SK-N-SH (cell line): ENCODE measurements at regions not wholly inside any gene's neighbourhood (a gene's known extent, or its start where the extent isn't known, plus 50 kb on each side); places are given as distances from the start of the nearest gene placed in this dataset.

Source experiments
- CTCF ChIA-PET: fragments of 300-600, 350-600 bp; formaldehyde crosslinking; extraction: SDS; loops from one replicate; lab custom pipeline; 2021; lab: Yijun Ruan, JAX
- POLR2A ChIA-PET: fragments of 350-600 bp; sonication (Branson Sonifier 250); formaldehyde crosslinking; extraction: SDS; loops from one replicate; lab custom pipeline; 2020; ENCODE audit warnings: antibody characterized with exemption, inconsistent platforms; lab: Yijun Ruan, JAX
- DNase-seq: peaks from one replicate; pipeline ENCODE4 v3.0.0; 2012
- H2AFZ ChIP-seq: fragments of 200-600 bp; sonication (generic); 2 replicates; pipeline ENCODE4 v1.8.1; 2016; ENCODE audit warnings: antibody characterized with exemption, mild to moderate bottlenecking, low read depth
- H3F3A ChIP-seq: fragments of 200-600 bp; sonication (generic); replicated peaks from 2 replicates; pipeline ENCODE3; 2016; ENCODE audit warnings: antibody characterized with exemption, mild to moderate bottlenecking; ENCODE audit not compliant: insufficient read depth
- H3K27ac ChIP-seq, 2 experiments: fragments of 200-500 bp in 1 of 2; fragments of 200-600 bp in 1 of 2; sonication (Bioruptor generic) in 1 of 2; sonication (generic), shearing (Covaris generic) in 1 of 2; 2 replicates each; pipeline versions ENCODE4 v1.5.1 to v1.6.1; 2014 to 2016; ENCODE audit warnings: low read depth in 2 of 2, inconsistent platforms in 1 of 2, low read length in 1 of 2, mild to moderate bottlenecking in 1 of 2, mixed read lengths in 1 of 2
- H3K27me3 ChIP-seq: fragments of 200-600 bp; sonication (generic), shearing (Covaris generic); 2 replicates; pipeline ENCODE4 v1.6.1; 2016; ENCODE audit warnings: mixed run types; ENCODE audit not compliant: insufficient read depth
- H3K36me3 ChIP-seq, 2 experiments: fragments of 200-500 bp in 1 of 2; fragments of 200-600 bp in 1 of 2; sonication (Bioruptor generic) in 1 of 2; sonication (generic) in 1 of 2; replicated peaks in 1 of 2; 2 replicates each; pipeline versions ENCODE3 to v1.5.1; 2014 to 2016; ENCODE audit warnings: low read length in 1 of 2, mild to moderate bottlenecking in 1 of 2; ENCODE audit not compliant: insufficient read depth in 2 of 2, control insufficient read depth in 1 of 2
- H3K4me1 ChIP-seq, 2 experiments: fragments of 200-500 bp in 1 of 2; fragments of 200-600 bp in 1 of 2; sonication (Bioruptor generic) in 1 of 2; sonication (generic), shearing (Covaris generic) in 1 of 2; 2 replicates each; pipeline versions ENCODE4 v1.5.1 to v1.6.1; 2014 to 2016; ENCODE audit warnings: low read depth in 1 of 2, low read length in 1 of 2, mixed run types in 1 of 2; ENCODE audit not compliant: insufficient read depth in 2 of 2, control insufficient read depth in 1 of 2
- H3K4me2 ChIP-seq: fragments of 200-600 bp; sonication (generic), shearing (Covaris generic); 2 replicates; pipeline ENCODE4 v1.6.1; 2017; ENCODE audit warnings: mixed run types
- H3K4me3 ChIP-seq, 2 experiments: fragments of 200-500 bp in 1 of 2; fragments of 200-600 bp in 1 of 2; sonication (Bioruptor generic) in 1 of 2; sonication (generic), shearing (Covaris generic) in 1 of 2; 2 replicates each; pipeline versions ENCODE4 v1.5.1 to v1.8.1; 2014 to 2016; ENCODE audit warnings: low read depth in 2 of 2, inconsistent platforms in 1 of 2, low read length in 1 of 2, mild to moderate bottlenecking in 1 of 2, mixed read lengths in 1 of 2, moderate library complexity in 1 of 2
- H3K79me2 ChIP-seq: fragments of 200-600 bp; sonication (generic); 2 replicates; pipeline ENCODE4 v1.8.1; 2017; ENCODE audit warnings: mild to moderate bottlenecking; ENCODE audit not compliant: insufficient read depth
- H3K9ac ChIP-seq: fragments of 200-600 bp; sonication (generic); 2 replicates; pipeline ENCODE4 v1.6.1; 2017; ENCODE audit warnings: mixed run types
- H3K9me2 ChIP-seq: fragments of 200-600 bp; sonication (generic); 2 replicates; pipeline ENCODE4 v1.6.1; 2017; ENCODE audit warnings: mixed run types
- H3K9me3 ChIP-seq: fragments of 200-600 bp; sonication (generic); 2 replicates; pipeline ENCODE4 v1.6.1; 2017; ENCODE audit warnings: mixed run types, mild to moderate bottlenecking, moderate library complexity
- H4K20me1 ChIP-seq: fragments of 200-600 bp; sonication (generic); 2 replicates; pipeline ENCODE4 v1.6.1; 2017; ENCODE audit warnings: mild to moderate bottlenecking, mixed run types; ENCODE audit not compliant: insufficient read depth
- EZH2phosphoT487 ChIP-seq: fragments of 200-600 bp; sonication (generic); IDR thresholded peaks from 2 replicates; pipeline ENCODE4 v1.6.1; 2017; ENCODE audit warnings: low read depth, mixed run types, mild to moderate bottlenecking, antibody characterized with exemption, moderate library complexity, borderline replicate concordance
- FOSL2 ChIP-seq: IDR thresholded peaks from 2 replicates; pipeline ENCODE4 v1.4.0; 2012; ENCODE audit warnings: low read depth, mild to moderate bottlenecking, moderate library complexity, borderline replicate concordance
- FOXJ3 ChIP-seq: sonication (generic); formaldehyde crosslinking; IDR thresholded peaks from 2 replicates; pipeline ENCODE4 v1.5.1; 2020; ENCODE audit warnings: mild to moderate bottlenecking, missing genetic modification reagents
- FOXM1 ChIP-seq: IDR thresholded peaks from 2 replicates; pipeline ENCODE4 v1.4.0; 2012; ENCODE audit warnings: low read depth, mild to moderate bottlenecking
- GABPA ChIP-seq: IDR thresholded peaks from 2 replicates; pipeline ENCODE4 v1.4.0; 2012; ENCODE audit warnings: low read depth, mild to moderate bottlenecking
- GATA2 ChIP-seq: sonication (generic); formaldehyde crosslinking; IDR thresholded peaks from 2 replicates; pipeline ENCODE4 v1.5.0; 2020; ENCODE audit warnings: mild to moderate bottlenecking, missing genetic modification reagents
- JUND ChIP-seq: IDR thresholded peaks from 2 replicates; pipeline ENCODE4 v1.4.0; 2012
- MEF2A ChIP-seq: IDR thresholded peaks from 2 replicates; pipeline ENCODE4 v1.4.0; 2012; ENCODE audit warnings: low read depth, borderline replicate concordance
- MXI1 ChIP-seq: IDR thresholded peaks from 2 replicates; pipeline ENCODE4 v1.6.1; 2012; ENCODE audit warnings: mild to moderate bottlenecking, low read depth, low read length, improper control_type of control experiment
- NFIC ChIP-seq: IDR thresholded peaks from 2 replicates; pipeline ENCODE4 v1.4.0; 2012; ENCODE audit warnings: borderline replicate concordance
- POLR2AphosphoS5 ChIP-seq: IDR thresholded peaks from 2 replicates; pipeline ENCODE4 v1.6.1; 2012; ENCODE audit warnings: low read depth, low read length
- RCOR1 ChIP-seq: fragments of 150-350 bp; IDR thresholded peaks from 2 replicates; pipeline ENCODE4 v1.6.1; 2017; ENCODE audit warnings: antibody characterized with exemption, low read length
- RXRA ChIP-seq: IDR thresholded peaks from 2 replicates; pipeline ENCODE4 v1.4.0; 2012; ENCODE audit warnings: low read depth, mild to moderate bottlenecking, borderline replicate concordance
- SIN3A ChIP-seq: IDR thresholded peaks from 2 replicates; pipeline ENCODE4 v1.6.1; 2012; ENCODE audit warnings: low read depth, mild to moderate bottlenecking, low read length, moderate library complexity, borderline replicate concordance
- TAF1 ChIP-seq: IDR thresholded peaks from 2 replicates; pipeline ENCODE4 v1.6.1; 2012; ENCODE audit warnings: low read depth, mild to moderate bottlenecking, low read length, moderate library complexity, borderline replicate concordance
- TEAD4 ChIP-seq: IDR thresholded peaks from 2 replicates; pipeline ENCODE4 v1.4.0; 2012; ENCODE audit warnings: mild to moderate bottlenecking, borderline replicate concordance; ENCODE audit not compliant: insufficient read depth
- YY1 ChIP-seq: IDR thresholded peaks from 2 replicates; pipeline ENCODE4 v1.4.0; 2012; ENCODE audit warnings: low read depth, mild to moderate bottlenecking
- WGBS: methylation state at CpG from one replicate; pipeline ENCODE4 v1.1.6; 2017; ENCODE audit warnings: low lambda C conversion rate; 5-methylcytosine and 5-hydroxymethylcytosine counted together
- TF ChIP-seq, protein P1 (sequence below): IDR thresholded peaks from 2 replicates; pipeline ENCODE4 v1.4.0; 2012; ENCODE audit warnings: low read depth
- TF ChIP-seq, protein P2 (sequence below): fragments of 150-350 bp; IDR thresholded peaks from 2 replicates; pipeline ENCODE4 v1.6.1; 2016; ENCODE audit warnings: mild to moderate bottlenecking, low read depth, low read length
- TF ChIP-seq, protein P3 (sequence below): fragments of 200-600 bp; sonication (generic); IDR thresholded peaks from 2 replicates; pipeline ENCODE4 v1.6.1; 2017; ENCODE audit warnings: antibody characterized with exemption, mild to moderate bottlenecking, moderate library complexity

DNA sequence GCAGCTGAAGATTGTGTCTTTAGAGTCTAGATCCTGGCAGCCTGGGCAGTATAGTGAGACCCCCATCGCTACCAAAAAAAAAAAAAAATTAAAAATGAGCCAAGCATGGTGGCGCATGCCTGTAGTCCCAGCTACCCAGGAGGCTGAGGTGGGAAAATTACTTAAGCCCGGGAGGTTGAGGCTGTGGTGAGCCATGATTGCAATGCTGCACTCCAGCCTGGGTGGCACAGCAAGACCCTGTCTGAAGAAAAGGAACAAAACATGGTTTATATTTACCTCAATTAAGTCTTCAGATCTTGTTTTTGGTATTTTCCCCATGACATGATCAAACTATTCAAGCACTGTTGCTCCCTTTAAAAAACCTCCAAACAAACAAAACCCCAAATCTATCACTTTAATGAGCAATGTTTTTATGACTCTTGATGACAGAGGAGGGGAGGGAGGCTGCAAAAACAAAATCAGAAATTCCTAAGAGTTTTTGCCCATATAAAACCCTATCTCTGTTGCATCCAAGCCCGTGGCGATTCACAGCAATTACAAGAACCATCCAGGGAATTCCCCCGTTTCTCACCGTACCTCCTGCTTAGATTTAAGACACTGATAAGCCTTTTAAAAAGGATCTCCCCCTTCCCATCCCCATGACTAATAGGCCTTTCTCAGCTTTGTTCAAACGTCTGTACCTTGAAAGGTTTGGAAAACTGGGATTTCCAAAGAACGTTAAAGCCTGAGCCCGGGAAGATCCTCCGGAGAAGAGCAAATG lies 259.9 kb downstream of the BMP7 start:
- ChIA-PET POLR2A (no interaction called here), CTCF (interaction anchor here (1.0 to 2.1 kb wide), 2 partner anchors 8 to 11 kb away, joined by 3 to 11 read pairs; no protein-coding TSS in a partner anchor)
- no peaks in the 10 kb centered on the region for H3K4me1 ChIP-seq
- H3K9ac ChIP-seq: no peak overlapping the region
- H2AFZ ChIP-seq: no peak overlapping the region
- no peak for TF ChIP-seq FOSL2
- no peak for TF ChIP-seq YY1
- TF ChIP-seq FOXM1: no peak
- TF ChIP-seq, protein P1, sequence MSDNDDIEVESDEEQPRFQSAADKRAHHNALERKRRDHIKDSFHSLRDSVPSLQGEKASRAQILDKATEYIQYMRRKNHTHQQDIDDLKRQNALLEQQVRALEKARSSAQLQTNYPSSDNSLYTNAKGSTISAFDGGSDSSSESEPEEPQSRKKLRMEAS: no peak
- TF ChIP-seq TEAD4: no peak
- TF ChIP-seq EZH2phosphoT487: no peak
- no peak for TF ChIP-seq JUND
- no peak for TF ChIP-seq FOXJ3
- no peak for TF ChIP-seq GABPA
- no peak for TF ChIP-seq RXRA
- TF ChIP-seq TAF1: no peak
- no peak for TF ChIP-seq MEF2A
- TF ChIP-seq RCOR1: no peak
- TF ChIP-seq MXI1: no peak
- TF ChIP-seq, protein P2, sequence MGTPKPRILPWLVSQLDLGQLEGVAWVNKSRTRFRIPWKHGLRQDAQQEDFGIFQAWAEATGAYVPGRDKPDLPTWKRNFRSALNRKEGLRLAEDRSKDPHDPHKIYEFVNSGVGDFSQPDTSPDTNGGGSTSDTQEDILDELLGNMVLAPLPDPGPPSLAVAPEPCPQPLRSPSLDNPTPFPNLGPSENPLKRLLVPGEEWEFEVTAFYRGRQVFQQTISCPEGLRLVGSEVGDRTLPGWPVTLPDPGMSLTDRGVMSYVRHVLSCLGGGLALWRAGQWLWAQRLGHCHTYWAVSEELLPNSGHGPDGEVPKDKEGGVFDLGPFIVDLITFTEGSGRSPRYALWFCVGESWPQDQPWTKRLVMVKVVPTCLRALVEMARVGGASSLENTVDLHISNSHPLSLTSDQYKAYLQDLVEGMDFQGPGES: no peak
- no peak for TF ChIP-seq POLR2AphosphoS5
- TF ChIP-seq NFIC: no peak
- TF ChIP-seq, protein P3, sequence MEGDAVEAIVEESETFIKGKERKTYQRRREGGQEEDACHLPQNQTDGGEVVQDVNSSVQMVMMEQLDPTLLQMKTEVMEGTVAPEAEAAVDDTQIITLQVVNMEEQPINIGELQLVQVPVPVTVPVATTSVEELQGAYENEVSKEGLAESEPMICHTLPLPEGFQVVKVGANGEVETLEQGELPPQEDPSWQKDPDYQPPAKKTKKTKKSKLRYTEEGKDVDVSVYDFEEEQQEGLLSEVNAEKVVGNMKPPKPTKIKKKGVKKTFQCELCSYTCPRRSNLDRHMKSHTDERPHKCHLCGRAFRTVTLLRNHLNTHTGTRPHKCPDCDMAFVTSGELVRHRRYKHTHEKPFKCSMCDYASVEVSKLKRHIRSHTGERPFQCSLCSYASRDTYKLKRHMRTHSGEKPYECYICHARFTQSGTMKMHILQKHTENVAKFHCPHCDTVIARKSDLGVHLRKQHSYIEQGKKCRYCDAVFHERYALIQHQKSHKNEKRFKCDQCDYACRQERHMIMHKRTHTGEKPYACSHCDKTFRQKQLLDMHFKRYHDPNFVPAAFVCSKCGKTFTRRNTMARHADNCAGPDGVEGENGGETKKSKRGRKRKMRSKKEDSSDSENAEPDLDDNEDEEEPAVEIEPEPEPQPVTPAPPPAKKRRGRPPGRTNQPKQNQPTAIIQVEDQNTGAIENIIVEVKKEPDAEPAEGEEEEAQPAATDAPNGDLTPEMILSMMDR: no peak
- TF ChIP-seq SIN3A: no peak
- TF ChIP-seq GATA2 (CRISPR knock-in tag): no peak
- H3K4me3 ChIP-seq: no peak overlapping the region
- H3K27ac ChIP-seq: no peak overlapping the region
- 6% methylated on average over 11 of the region's 11 CpGs for WGBS
- no peaks in the 10 kb centered on the region for H3F3A ChIP-seq
- no peaks in the 10 kb centered on the region for H4K20me1 ChIP-seq
- H3K27me3 ChIP-seq: peaks cover 50% of the 10 kb centered on the region; the same call in 1 of the 2 replicates
- no peaks in the 10 kb centered on the region for H3K9me2 ChIP-seq
- no peaks in the 10 kb centered on the region for H3K9me3 ChIP-seq
- H3K36me3 ChIP-seq: no peaks in the 10 kb centered on the region
- no peak for DNase-seq
- H3K4me2 ChIP-seq: no peak overlapping the region
- H3K79me2 ChIP-seq: no peaks in the 10 kb centered on the region
